ENCODE measurements at regions not wholly inside any gene's neighbourhood (a gene's known extent, or its start where the extent isn't known, plus 50 kb on each side); places are given as distances from the start of the nearest gene placed in this dataset.

- DNase-seq, result no peak
- Histone ChIP-seq H3K4me3 (ENCODE audit: low read depth, low read length) (no peak overlapping the region), H3K36me3 (replicated peaks) (no peaks in the 10 kb centered on the region), H3K27me3 (replicated peaks) (peaks cover 2% of the 10 kb centered on the region), H3K27ac (no peak overlapping the region)
- no peak for TF ChIP-seq CTCF (IDR thresholded peaks at IDR 0.05; ENCODE audit: low read depth, low read length, missing control alignments)
- in situ Hi-C loops (cut with HindIII; ENCODE audit: low pct_ligation_motif_present, low sequenced_read_pairs), result no loop called here
Measured at GRCh38 chr6:44712353-44713111, 325.0 kb downstream of the CDC5L start.

DNA sequence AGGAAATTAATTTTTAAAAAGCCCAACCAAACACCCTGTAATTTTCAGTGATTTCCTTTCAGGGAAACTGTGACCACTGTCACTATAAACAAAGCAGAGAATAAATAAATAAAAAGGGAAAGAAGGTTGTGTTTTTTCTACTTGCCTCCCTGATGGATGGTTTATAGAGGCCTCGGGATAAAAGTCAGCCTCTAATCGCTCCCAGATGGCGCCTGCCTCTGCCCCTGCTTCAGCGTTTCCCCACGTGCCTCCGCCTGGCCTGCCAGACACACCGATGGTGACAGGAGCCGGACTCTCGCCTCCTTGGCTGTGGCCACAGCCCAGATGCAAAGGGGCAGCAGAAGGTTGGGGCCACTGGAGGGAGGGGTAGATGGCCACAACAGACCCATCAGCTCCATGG lies 327.7 kb downstream of the CDC5L start:
- peaks cover 2% of the 10 kb centered on the region for H3K27me3 ChIP-seq (replicated peaks)
- no peaks in the 10 kb centered on the region for H3K36me3 ChIP-seq (replicated peaks)
- in situ Hi-C loops (cut with HindIII; ENCODE audit: low pct_ligation_motif_present, low sequenced_read_pairs), result no loop called here
- no peak overlapping the region for H3K4me3 ChIP-seq (ENCODE audit: low read depth, low read length)
- no peak for TF ChIP-seq CTCF (IDR thresholded peaks at IDR 0.05; ENCODE audit: low read depth, low read length, missing control alignments)
- H3K27ac ChIP-seq, result no peak overlapping the region
- DNase-seq, result no peak

DNA sequence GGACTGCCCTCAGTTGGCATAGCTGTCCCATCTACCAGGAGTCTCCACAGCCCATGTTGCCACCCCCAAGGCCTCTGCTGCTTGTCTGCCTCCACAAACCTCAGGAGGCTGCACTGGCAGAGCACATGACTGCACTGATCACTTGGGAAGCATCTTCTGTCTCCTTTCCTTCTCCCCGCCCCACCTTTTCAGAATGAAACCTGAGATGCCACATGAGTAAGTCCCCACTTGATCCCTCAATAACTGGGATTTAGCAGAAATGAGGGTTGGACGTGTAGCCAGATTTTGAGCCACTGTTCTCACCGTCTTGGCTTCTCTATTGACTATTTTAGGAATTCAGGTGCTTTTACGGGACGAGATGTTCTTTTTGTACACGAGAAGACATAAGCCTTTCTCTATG lies 328.4 kb downstream of the CDC5L start:
- Histone ChIP-seq H3K4me3 (ENCODE audit: low read depth, low read length) (no peak overlapping the region), H3K27me3 (replicated peaks) (peaks cover 2% of the 10 kb centered on the region), H3K27ac (no peak overlapping the region), H3K36me3 (replicated peaks) (no peaks in the 10 kb centered on the region)
- DNase-seq, result no peak
- in situ Hi-C loops (cut with HindIII; ENCODE audit: low pct_ligation_motif_present, low sequenced_read_pairs), result no loop called here
- TF ChIP-seq CTCF (IDR thresholded peaks at IDR 0.05; ENCODE audit: low read depth, low read length, missing control alignments), result no peak

DNA sequence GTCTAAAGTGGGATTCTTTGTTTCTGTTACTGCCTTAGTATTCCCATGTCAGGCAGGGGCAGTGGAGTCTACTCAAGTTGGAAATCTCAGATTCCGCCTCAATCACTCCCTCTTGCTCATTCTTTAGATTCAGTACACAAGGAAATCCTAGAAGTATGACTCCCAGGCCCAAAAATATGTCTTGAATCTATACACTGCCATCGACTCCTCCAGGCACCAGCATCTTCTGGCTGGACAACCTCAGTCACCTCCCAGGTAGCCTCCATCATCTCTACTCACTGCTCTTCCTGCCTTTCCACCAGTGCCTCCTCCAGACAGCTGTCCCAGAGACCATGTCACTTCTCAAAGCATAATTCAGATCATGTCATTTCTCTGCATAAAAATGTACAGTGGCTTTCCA lies 329.9 kb downstream of the CDC5L start:
- Histone ChIP-seq H3K27me3 (replicated peaks) (peaks cover 2% of the 10 kb centered on the region), H3K36me3 (replicated peaks) (no peaks in the 10 kb centered on the region), H3K4me3 (ENCODE audit: low read depth, low read length) (no peak overlapping the region), H3K27ac (no peak overlapping the region)
- TF ChIP-seq CTCF (IDR thresholded peaks at IDR 0.05; ENCODE audit: low read depth, low read length, missing control alignments), result no peak
- no peak for DNase-seq
- in situ Hi-C loops (cut with HindIII; ENCODE audit: low pct_ligation_motif_present, low sequenced_read_pairs), result no loop called here

GRCh38 chr6:44721954-44722578 lies 334.6 kb downstream of the CDC5L start:
- TF ChIP-seq CTCF (IDR thresholded peaks at IDR 0.05; ENCODE audit: low read depth, low read length, missing control alignments), result no peak
- no peak for DNase-seq
- in situ Hi-C loops (cut with HindIII; ENCODE audit: low pct_ligation_motif_present, low sequenced_read_pairs), result no loop called here
- no peaks in the 10 kb centered on the region for H3K27me3 ChIP-seq (replicated peaks)
- no peak overlapping the region for H3K27ac ChIP-seq
- no peaks in the 10 kb centered on the region for H3K36me3 ChIP-seq (replicated peaks)
- no peak overlapping the region for H3K4me3 ChIP-seq (ENCODE audit: low read depth, low read length)
